ENCODE measurements at regions not wholly inside any gene's neighbourhood (a gene's known extent, or its start where the extent isn't known, plus 50 kb on each side); places are given as distances from the start of the nearest gene placed in this dataset.

DNA sequence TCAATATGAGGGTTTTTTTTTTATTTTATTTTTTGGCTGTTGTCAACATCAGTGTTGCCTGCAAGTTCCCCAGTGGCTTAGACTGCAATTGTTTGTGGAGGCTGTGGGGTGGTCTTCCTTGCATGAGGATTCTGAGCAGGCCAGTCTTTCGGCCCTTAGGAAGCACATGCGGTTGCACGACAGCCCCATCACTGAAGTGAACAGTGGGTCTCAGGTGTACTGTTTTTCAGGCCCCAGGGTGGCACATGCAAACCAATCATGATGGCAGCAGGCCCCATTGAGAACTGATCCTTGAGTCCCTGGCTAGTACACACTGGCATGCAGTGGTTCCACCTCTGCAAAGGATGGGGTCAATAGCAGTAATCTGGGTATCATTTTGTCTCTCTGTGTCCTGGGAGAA, 768.7 kb downstream of the EPHA3 start:
- TF ChIP-seq, protein P1, sequence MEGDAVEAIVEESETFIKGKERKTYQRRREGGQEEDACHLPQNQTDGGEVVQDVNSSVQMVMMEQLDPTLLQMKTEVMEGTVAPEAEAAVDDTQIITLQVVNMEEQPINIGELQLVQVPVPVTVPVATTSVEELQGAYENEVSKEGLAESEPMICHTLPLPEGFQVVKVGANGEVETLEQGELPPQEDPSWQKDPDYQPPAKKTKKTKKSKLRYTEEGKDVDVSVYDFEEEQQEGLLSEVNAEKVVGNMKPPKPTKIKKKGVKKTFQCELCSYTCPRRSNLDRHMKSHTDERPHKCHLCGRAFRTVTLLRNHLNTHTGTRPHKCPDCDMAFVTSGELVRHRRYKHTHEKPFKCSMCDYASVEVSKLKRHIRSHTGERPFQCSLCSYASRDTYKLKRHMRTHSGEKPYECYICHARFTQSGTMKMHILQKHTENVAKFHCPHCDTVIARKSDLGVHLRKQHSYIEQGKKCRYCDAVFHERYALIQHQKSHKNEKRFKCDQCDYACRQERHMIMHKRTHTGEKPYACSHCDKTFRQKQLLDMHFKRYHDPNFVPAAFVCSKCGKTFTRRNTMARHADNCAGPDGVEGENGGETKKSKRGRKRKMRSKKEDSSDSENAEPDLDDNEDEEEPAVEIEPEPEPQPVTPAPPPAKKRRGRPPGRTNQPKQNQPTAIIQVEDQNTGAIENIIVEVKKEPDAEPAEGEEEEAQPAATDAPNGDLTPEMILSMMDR (conservative IDR thresholded peaks at IDR 0.05): no peak
- no peak for TF ChIP-seq EZH2 (IDR thresholded peaks at IDR 0.05; ENCODE audit: low read depth)

GRCh38 chr3:89877230-89877629, 769.8 kb downstream of the EPHA3 start:
- no peak overlapping the region for H3K27ac ChIP-seq
- H3K9me3 ChIP-seq (ENCODE audit: insufficient read depth, low read depth): no peaks in the 10 kb centered on the region
- no peak overlapping the region for H3K4me3 ChIP-seq
- ChIA-PET POLR2A (ENCODE audit: unreplicated experiment) (no interaction called here), CTCF (no interaction called here)
- no peaks in the 10 kb centered on the region for H3K9me2 ChIP-seq (ENCODE audit: insufficient read depth)
- intact Hi-C loops (cut with micrococcal nuclease; ENCODE audit: unreplicated experiment): no loop called here
- no peaks in the 10 kb centered on the region for H3F3A ChIP-seq (ENCODE audit: insufficient read depth, low read depth)
- no peaks in the 10 kb centered on the region for H3K79me2 ChIP-seq (ENCODE audit: low read depth)
- H3K4me1 ChIP-seq (replicated peaks; ENCODE audit: insufficient read depth): no peaks in the 10 kb centered on the region
- no peaks in the 10 kb centered on the region for H3K36me3 ChIP-seq (ENCODE audit: low read depth)
- no peaks in the 10 kb centered on the region for H3K27me3 ChIP-seq (ENCODE audit: insufficient read depth, low read depth)
- no TSS peak for BruUV-seq (replicated peaks)
- H2AFZ ChIP-seq: no peak overlapping the region
- no peaks in the 10 kb centered on the region for H4K20me1 ChIP-seq (ENCODE audit: insufficient read depth)
- no peak for DNase-seq
- TF ChIP-seq, protein P1 (conservative IDR thresholded peaks at IDR 0.05): no peak
- TF ChIP-seq EZH2 (IDR thresholded peaks at IDR 0.05; ENCODE audit: low read depth): no peak
- no peak overlapping the region for H3K4me2 ChIP-seq

More for the DNA sequence above, 768.7 kb downstream of the EPHA3 start:
- intact Hi-C loops (cut with micrococcal nuclease; ENCODE audit: unreplicated experiment): no loop called here
- Histone ChIP-seq H3K9me2 (ENCODE audit: insufficient read depth) (no peaks in the 10 kb centered on the region), H3K9me3 (ENCODE audit: insufficient read depth, low read depth) (no peaks in the 10 kb centered on the region), H4K20me1 (ENCODE audit: insufficient read depth) (no peaks in the 10 kb centered on the region), H3F3A (ENCODE audit: insufficient read depth, low read depth) (no peaks in the 10 kb centered on the region), H3K4me1 (replicated peaks; ENCODE audit: insufficient read depth) (no peaks in the 10 kb centered on the region), H2AFZ (no peak overlapping the region), H3K27me3 (ENCODE audit: insufficient read depth, low read depth) (no peaks in the 10 kb centered on the region), H3K36me3 (ENCODE audit: low read depth) (no peaks in the 10 kb centered on the region), H3K79me2 (ENCODE audit: low read depth) (no peaks in the 10 kb centered on the region), H3K27ac (no peak overlapping the region), H3K4me3 (no peak overlapping the region), H3K4me2 (no peak overlapping the region)
- no peak for DNase-seq
- no TSS peak for BruUV-seq (replicated peaks)
- ChIA-PET CTCF (no interaction called here), POLR2A (ENCODE audit: unreplicated experiment) (no interaction called here)

- Histone ChIP-seq H3K9me3 (ENCODE audit: insufficient read depth, low read depth) (no peaks in the 10 kb centered on the region; the same call in 1 of the 2 replicates), H3K4me3 (no peak overlapping the region), H3F3A (ENCODE audit: insufficient read depth, low read depth) (no peaks in the 10 kb centered on the region), H3K4me1 (replicated peaks; ENCODE audit: insufficient read depth) (no peaks in the 10 kb centered on the region), H3K27me3 (ENCODE audit: insufficient read depth, low read depth) (no peaks in the 10 kb centered on the region), H2AFZ (no peak overlapping the region), H3K4me2 (no peak overlapping the region), H3K79me2 (ENCODE audit: low read depth) (no peaks in the 10 kb centered on the region), H3K27ac (no peak overlapping the region), H4K20me1 (ENCODE audit: insufficient read depth) (no peaks in the 10 kb centered on the region), H3K36me3 (ENCODE audit: low read depth) (no peaks in the 10 kb centered on the region), H3K9me2 (ENCODE audit: insufficient read depth) (no peaks in the 10 kb centered on the region; the same call in 1 of the 2 replicates)
- DNase-seq: no peak
- no TSS peak for BruUV-seq (replicated peaks)
- CTCF ChIA-PET: no interaction called here
- POLR2A ChIA-PET (ENCODE audit: unreplicated experiment): no interaction called here
- intact Hi-C loops (cut with micrococcal nuclease; ENCODE audit: unreplicated experiment): no loop called here
- TF ChIP-seq, protein P1 (conservative IDR thresholded peaks at IDR 0.05): no peak
- TF ChIP-seq EZH2 (IDR thresholded peaks at IDR 0.05; ENCODE audit: low read depth): no peak
These were observed 782.0 kb downstream of the EPHA3 start for GRCh38 chr3:89889386-89889785.
